NCI-H345 treated with DMSO at 0.1 percent for 48 hours (cell line): ENCODE measurements at regions not wholly inside any gene's neighbourhood (a gene's known extent, or its start where the extent isn't known, plus 50 kb on each side); places are given as distances from the start of the nearest gene placed in this dataset.

Source experiments
- DNase-seq: peaks from one replicate; lab custom pipeline; 2025; ENCODE audit not compliant: unreplicated experiment; lab: John Stamatoyannopoulos, UW

GRCh38 chr4:123788577-123788976 lies 392.0 kb downstream of the SPRY1 start:
- no peak for DNase-seq

- no peak for DNase-seq
These were observed 394.1 kb downstream of the SPRY1 start for GRCh38 chr4:123790681-123791080.

GRCh38 chr4:123802082-123802645 lies 405.6 kb downstream of the SPRY1 start:
- DNase-seq: no peak

- DNase-seq: no peak
These were observed 406.3 kb downstream of the SPRY1 start for GRCh38 chr4:123802933-123803332.

GRCh38 chr4:123804196-123804721 lies 407.7 kb downstream of the SPRY1 start:
- no peak for DNase-seq

- no peak for DNase-seq
These were observed 409.5 kb downstream of the SPRY1 start for GRCh38 chr4:123806056-123806455.

GRCh38 chr4:123807187-123807586 lies 410.6 kb downstream of the SPRY1 start:
- no peak for DNase-seq

GRCh38 chr4:123807866-123808265 lies 411.3 kb downstream of the SPRY1 start:
- no peak for DNase-seq

- DNase-seq: no peak
These were observed 413.3 kb downstream of the SPRY1 start for GRCh38 chr4:123809864-123810263.

- no peak for DNase-seq
These were observed 415.4 kb downstream of the SPRY1 start for GRCh38 chr4:123812066-123812390.

GRCh38 chr4:123813901-123814300 lies 417.3 kb downstream of the SPRY1 start:
- DNase-seq: no peak

GRCh38 chr4:123816462-123816861 lies 419.9 kb downstream of the SPRY1 start:
- DNase-seq: no peak

- DNase-seq: no peak
These were observed 420.6 kb downstream of the SPRY1 start for GRCh38 chr4:123817025-123817688.

- no peak for DNase-seq
These were observed 422.9 kb downstream of the SPRY1 start for GRCh38 chr4:123819362-123820035.

GRCh38 chr4:123821861-123822260 lies 425.3 kb downstream of the SPRY1 start:
- no peak for DNase-seq

GRCh38 chr4:123822353-123822752 lies 425.8 kb downstream of the SPRY1 start:
- DNase-seq: no peak

GRCh38 chr4:123823244-123823643 lies 426.6 kb downstream of the SPRY1 start:
- DNase-seq: no peak

GRCh38 chr4:123824524-123824923 lies 427.9 kb downstream of the SPRY1 start:
- DNase-seq: no peak

GRCh38 chr4:123825596-123826291 lies 429.1 kb downstream of the SPRY1 start:
- DNase-seq: no peak

- DNase-seq: no peak
These were observed 430.3 kb downstream of the SPRY1 start for GRCh38 chr4:123826896-123827295.

GRCh38 chr4:123827511-123827910 lies 430.9 kb downstream of the SPRY1 start:
- no peak for DNase-seq

GRCh38 chr4:123830930-123831329 lies 434.3 kb downstream of the SPRY1 start:
- DNase-seq: no peak
